ENCODE measurements at regions not wholly inside any gene's neighbourhood (a gene's known extent, or its start where the extent isn't known, plus 50 kb on each side); places are given as distances from the start of the nearest gene placed in this dataset.

DNA sequence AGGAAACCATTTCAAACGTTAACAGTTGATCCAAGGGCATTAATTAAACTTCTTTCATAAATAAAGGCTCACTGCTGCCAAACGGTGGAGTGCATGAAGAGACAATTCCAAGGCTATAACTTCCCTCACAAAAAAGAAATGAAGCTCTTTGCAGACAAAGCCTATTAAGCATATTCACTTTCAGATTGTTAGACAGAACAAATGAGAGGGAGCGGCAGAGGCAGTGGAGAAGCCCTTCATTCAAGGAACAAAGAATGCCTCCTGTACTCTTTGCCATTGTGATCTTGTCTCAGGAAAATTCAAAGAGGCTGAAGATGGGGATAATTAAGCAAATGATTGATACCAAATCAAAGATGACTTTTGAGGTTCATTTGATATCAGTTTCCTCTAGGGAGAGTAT, 370.5 kb upstream of the FAT1 start:
- TF ChIP-seq ZBTB7A (IDR thresholded peaks at IDR 0.05; ENCODE audit: low read depth), result no peak
- TF ChIP-seq, protein P1, sequence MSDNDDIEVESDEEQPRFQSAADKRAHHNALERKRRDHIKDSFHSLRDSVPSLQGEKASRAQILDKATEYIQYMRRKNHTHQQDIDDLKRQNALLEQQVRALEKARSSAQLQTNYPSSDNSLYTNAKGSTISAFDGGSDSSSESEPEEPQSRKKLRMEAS (IDR thresholded peaks at IDR 0.05), result no peak
- no peak for TF ChIP-seq EGR1 (IDR thresholded peaks at IDR 0.05)
- no peak for TF ChIP-seq REST (IDR thresholded peaks at IDR 0.05; ENCODE audit: low read depth)
- TF ChIP-seq CREB1 (IDR thresholded peaks at IDR 0.05; ENCODE audit: low read depth), result no peak
- TF ChIP-seq TAF1 (IDR thresholded peaks at IDR 0.05; ENCODE audit: low read depth), result no peak
- no peak for TF ChIP-seq FOXM1 (IDR thresholded peaks at IDR 0.05; ENCODE audit: borderline replicate concordance, low read depth)
- no peak for TF ChIP-seq YY1 (IDR thresholded peaks at IDR 0.05; ENCODE audit: low read depth)

GRCh38 chr4:187098429-187098828, 374.8 kb upstream of the FAT1 start:
- TF ChIP-seq FOXM1 (IDR thresholded peaks at IDR 0.05; ENCODE audit: borderline replicate concordance, low read depth) (no peak), USF1 (IDR thresholded peaks at IDR 0.05) (no peak), CEBPB (IDR thresholded peaks at IDR 0.05) (no peak), TCF12 (IDR thresholded peaks at IDR 0.05; ENCODE audit: low read depth) (no peak), REST (IDR thresholded peaks at IDR 0.05; ENCODE audit: low read depth) (no peak), TEAD4 (IDR thresholded peaks at IDR 0.05) (no peak), EGR1 (IDR thresholded peaks at IDR 0.05) (no peak), ZBTB7A (IDR thresholded peaks at IDR 0.05; ENCODE audit: low read depth) (no peak), NFIC (IDR thresholded peaks at IDR 0.05) (no peak), TAF1 (IDR thresholded peaks at IDR 0.05; ENCODE audit: low read depth) (no peak)
- TF ChIP-seq, protein P1 (IDR thresholded peaks at IDR 0.05), result no peak

- TF ChIP-seq EP300 (IDR thresholded peaks at IDR 0.05; ENCODE audit: borderline replicate concordance), result no peak
- TF ChIP-seq TAF1 (IDR thresholded peaks at IDR 0.05; ENCODE audit: low read depth), result no peak
- no peak for TF ChIP-seq FOXM1 (IDR thresholded peaks at IDR 0.05; ENCODE audit: borderline replicate concordance, low read depth)
- TF ChIP-seq REST (IDR thresholded peaks at IDR 0.05; ENCODE audit: low read depth), result no peak
- no peak for TF ChIP-seq ZBTB7A (IDR thresholded peaks at IDR 0.05; ENCODE audit: low read depth)
- TF ChIP-seq EGR1 (IDR thresholded peaks at IDR 0.05), result no peak
- no peak for TF ChIP-seq YY1 (IDR thresholded peaks at IDR 0.05; ENCODE audit: low read depth)
- no peak for TF ChIP-seq CREB1 (IDR thresholded peaks at IDR 0.05; ENCODE audit: low read depth)
- TF ChIP-seq USF1 (IDR thresholded peaks at IDR 0.05), result no peak
Observed at GRCh38 chr4:187103351-187103750, 379.7 kb upstream of the FAT1 start.

DNA sequence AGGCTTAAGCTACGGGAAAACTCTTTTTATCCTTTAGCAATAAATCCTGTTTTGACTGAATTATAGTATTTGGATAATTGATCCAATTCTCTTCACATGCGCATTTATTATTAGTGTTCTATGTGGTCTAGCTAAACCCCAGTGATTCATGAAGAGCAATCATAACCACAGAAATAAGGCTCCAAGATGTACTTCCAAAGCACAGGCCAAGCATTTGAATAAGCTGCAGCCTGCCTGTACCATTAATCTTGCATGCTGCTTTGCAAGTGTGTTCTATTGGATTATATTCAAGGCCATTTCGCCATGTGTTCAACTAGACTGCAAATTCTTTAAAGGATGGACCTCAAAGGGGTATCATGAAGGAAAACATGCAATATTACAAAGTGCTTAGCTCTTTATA, 385.2 kb upstream of the FAT1 start:
- TF ChIP-seq EGR1 (IDR thresholded peaks at IDR 0.05) (no peak), ZBTB7A (IDR thresholded peaks at IDR 0.05; ENCODE audit: low read depth) (no peak), CREB1 (IDR thresholded peaks at IDR 0.05; ENCODE audit: low read depth) (no peak), TEAD4 (IDR thresholded peaks at IDR 0.05) (no peak), REST (IDR thresholded peaks at IDR 0.05; ENCODE audit: low read depth) (no peak), TCF12 (IDR thresholded peaks at IDR 0.05; ENCODE audit: low read depth) (no peak), TAF1 (IDR thresholded peaks at IDR 0.05; ENCODE audit: low read depth) (no peak), YY1 (IDR thresholded peaks at IDR 0.05; ENCODE audit: low read depth) (no peak), USF1 (IDR thresholded peaks at IDR 0.05) (no peak), RAD21 (IDR thresholded peaks at IDR 0.05; ENCODE audit: low read depth) (no peak), CEBPB (IDR thresholded peaks at IDR 0.05) (no peak), NFIC (IDR thresholded peaks at IDR 0.05) (no peak), EP300 (IDR thresholded peaks at IDR 0.05; ENCODE audit: borderline replicate concordance) (no peak), FOXM1 (IDR thresholded peaks at IDR 0.05; ENCODE audit: borderline replicate concordance, low read depth) (no peak)
- TF ChIP-seq, protein P1 (IDR thresholded peaks at IDR 0.05), result no peak

Measured in Ishikawa (cell line).